ENCODE measurements at regions not wholly inside any gene's neighbourhood (a gene's known extent, or its start where the extent isn't known, plus 50 kb on each side); places are given as distances from the start of the nearest gene placed in this dataset.

GRCh38 chr2:126187668-126188067 is 468.3 kb upstream of the GYPC start:
- no peak for DNase-seq
- Histone ChIP-seq H3K27me3 (no peaks in the 10 kb centered on the region), H3K4me1 (no peaks in the 10 kb centered on the region), H3K27ac (no peak overlapping the region), H3K36me3 (ENCODE audit: low read depth, missing control alignments) (no peaks in the 10 kb centered on the region), H3K9me3 (no peaks in the 10 kb centered on the region), H3K4me3 (no peak overlapping the region)
- intact Hi-C loops (cut with DNase I; ENCODE audit: low total_unique reads): no loop called here
- WGBS, 2 donors: 76 to 88% methylated on average over 4 of the region's 4 CpGs
- TF ChIP-seq CTCF (IDR thresholded peaks at IDR 0.05) (no peak), POLR2A (IDR thresholded peaks at IDR 0.05) (no peak)

- Histone ChIP-seq H3K36me3 (ENCODE audit: low read depth, missing control alignments) (no peaks in the 10 kb centered on the region), H3K9me3 (no peaks in the 10 kb centered on the region), H3K4me3 (no peak overlapping the region), H3K4me1 (no peaks in the 10 kb centered on the region), H3K27ac (no peak overlapping the region), H3K27me3 (no peaks in the 10 kb centered on the region)
- intact Hi-C loops (cut with DNase I; ENCODE audit: low total_unique reads): no loop called here
- no peak for DNase-seq
- no peak for TF ChIP-seq CTCF (IDR thresholded peaks at IDR 0.05)
- no peak for TF ChIP-seq POLR2A (IDR thresholded peaks at IDR 0.05)
- 79 to 85% methylated on average over 4 of the region's 4 CpGs for WGBS, 2 donors
Measured at GRCh38 chr2:126189527-126189926, 466.4 kb upstream of the GYPC start.

- no peak for TF ChIP-seq CTCF (IDR thresholded peaks at IDR 0.05)
- no peak for TF ChIP-seq POLR2A (IDR thresholded peaks at IDR 0.05)
- whole genome bisulfite sequencing, 2 donors: 32 to 42% methylated on average over 3 of the region's 3 CpGs
- H3K4me3 ChIP-seq: no peak overlapping the region
- H3K4me1 ChIP-seq: no peaks in the 10 kb centered on the region
- H3K36me3 ChIP-seq (ENCODE audit: low read depth, missing control alignments): no peaks in the 10 kb centered on the region
- no peak for DNase-seq
- no peaks in the 10 kb centered on the region for H3K27me3 ChIP-seq
- no peaks in the 10 kb centered on the region for H3K9me3 ChIP-seq
- H3K27ac ChIP-seq: no peak overlapping the region
- intact Hi-C loops (cut with DNase I; ENCODE audit: low total_unique reads): no loop called here
Measured at GRCh38 chr2:126200538-126200937, 455.4 kb upstream of the GYPC start.

GRCh38 chr2:126208266-126208665 is 447.7 kb upstream of the GYPC start:
- no peak overlapping the region for H3K27ac ChIP-seq
- H3K9me3 ChIP-seq: no peaks in the 10 kb centered on the region
- H3K36me3 ChIP-seq (ENCODE audit: low read depth, missing control alignments): no peaks in the 10 kb centered on the region
- no peak overlapping the region for H3K4me3 ChIP-seq
- TF ChIP-seq POLR2A (IDR thresholded peaks at IDR 0.05): no peak
- TF ChIP-seq CTCF (IDR thresholded peaks at IDR 0.05): no peak
- 85 to 95% methylated on average over 3 of the region's 3 CpGs for WGBS, 2 donors
- intact Hi-C loops (cut with DNase I; ENCODE audit: low total_unique reads): no loop called here
- no peaks in the 10 kb centered on the region for H3K4me1 ChIP-seq
- H3K27me3 ChIP-seq: no peaks in the 10 kb centered on the region
- DNase-seq: no peak

- no peaks in the 10 kb centered on the region for H3K9me3 ChIP-seq
- no peak overlapping the region for H3K27ac ChIP-seq
- H3K36me3 ChIP-seq (ENCODE audit: low read depth, missing control alignments): no peaks in the 10 kb centered on the region
- no peak overlapping the region for H3K4me3 ChIP-seq
- DNase-seq: no peak
- H3K27me3 ChIP-seq: no peaks in the 10 kb centered on the region
- intact Hi-C loops (cut with DNase I; ENCODE audit: low total_unique reads): no loop called here
- H3K4me1 ChIP-seq: no peaks in the 10 kb centered on the region
- WGBS, 2 donors: 82 to 85% methylated on average over 2 of the region's 2 CpGs
- TF ChIP-seq POLR2A (IDR thresholded peaks at IDR 0.05) (no peak), CTCF (IDR thresholded peaks at IDR 0.05) (no peak)
Measured at GRCh38 chr2:126212735-126213134, 443.2 kb upstream of the GYPC start.
